ENCODE measurements at regions not wholly inside any gene's neighbourhood (a gene's known extent, or its start where the extent isn't known, plus 50 kb on each side); places are given as distances from the start of the nearest gene placed in this dataset.
"Not testable (repeated sequence)": the region's sequence is repeated elsewhere in the genome, so short reads cannot be mapped to it uniquely, and the experiment has no call there.

GRCh38 chr13:97736436-97736835 is 217.0 kb upstream of the IPO5 start:
- DNase-seq, result no peak

- DNase-seq, result no peak
Observed at GRCh38 chr13:97742084-97742483, 211.4 kb upstream of the IPO5 start.

GRCh38 chr13:97743938-97744337 is 209.5 kb upstream of the IPO5 start:
- no peak for DNase-seq

GRCh38 chr13:97746649-97747048 is 206.8 kb upstream of the IPO5 start:
- no peak for DNase-seq

- peak; percentile 1 for DNase-seq
Observed at GRCh38 chr13:97749174-97749573, 204.3 kb upstream of the IPO5 start.

- DNase-seq, result no peak
Observed at GRCh38 chr13:97751477-97751876, 202.0 kb upstream of the IPO5 start.

- no peak for DNase-seq
Observed at GRCh38 chr13:97752961-97753668, 200.4 kb upstream of the IPO5 start.

- no peak for DNase-seq
Observed at GRCh38 chr13:97753942-97754670, 199.4 kb upstream of the IPO5 start.

GRCh38 chr13:97757807-97758206 is 195.7 kb upstream of the IPO5 start:
- DNase-seq, result no peak

GRCh38 chr13:97758317-97758716 is 195.2 kb upstream of the IPO5 start:
- no peak for DNase-seq

- no peak for DNase-seq
Observed at GRCh38 chr13:97761796-97762540, 191.5 kb upstream of the IPO5 start.

- DNase-seq, result no peak
Observed at GRCh38 chr13:97766749-97767148, 186.7 kb upstream of the IPO5 start.

- DNase-seq, result no peak
Observed at GRCh38 chr13:97768134-97768533, 185.3 kb upstream of the IPO5 start.

- not testable (repeated sequence) for DNase-seq
Observed at GRCh38 chr13:97770231-97770630, 183.2 kb upstream of the IPO5 start.

- DNase-seq, result not testable (repeated sequence)
Observed at GRCh38 chr13:97772466-97772865, 181.0 kb upstream of the IPO5 start.

- DNase-seq, result not testable (repeated sequence)
Observed at GRCh38 chr13:97774391-97775100, 178.9 kb upstream of the IPO5 start.

GRCh38 chr13:97780486-97780885 is 173.0 kb upstream of the IPO5 start:
- DNase-seq, result no peak

- DNase-seq, result no peak
Observed at GRCh38 chr13:97781891-97782305, 171.6 kb upstream of the IPO5 start.

GRCh38 chr13:97786510-97786909 is 167.0 kb upstream of the IPO5 start:
- no peak for DNase-seq

- no peak for DNase-seq
Observed at GRCh38 chr13:97797553-97797952, 155.9 kb upstream of the IPO5 start.

- no peak for DNase-seq
Observed at GRCh38 chr13:97798171-97798821, 155.2 kb upstream of the IPO5 start.

GRCh38 chr13:97798836-97799235 is 154.6 kb upstream of the IPO5 start:
- DNase-seq, result no peak

GRCh38 chr13:97802213-97802612 is 151.3 kb upstream of the IPO5 start:
- DNase-seq, result no peak
